ENCODE measurements at regions not wholly inside any gene's neighbourhood (a gene's known extent, or its start where the extent isn't known, plus 50 kb on each side); places are given as distances from the start of the nearest gene placed in this dataset.

DNA sequence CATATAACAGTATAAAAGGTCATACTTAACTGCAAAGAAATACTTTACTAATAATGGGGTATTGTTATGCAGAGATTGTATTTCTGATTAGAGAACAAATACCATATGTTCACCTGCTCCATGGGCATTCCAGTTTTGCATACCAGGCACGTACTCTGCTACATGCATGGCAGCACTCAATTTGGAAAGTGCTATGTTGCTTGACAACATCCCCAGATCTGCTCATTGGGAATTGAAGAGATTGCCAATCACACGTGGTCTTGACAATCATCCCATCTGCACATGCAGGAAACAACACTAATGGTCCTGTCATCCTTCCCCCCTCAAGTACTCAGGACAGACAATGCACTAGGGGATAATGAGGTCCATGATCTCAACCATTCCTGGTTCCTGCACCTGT, 63.4 kb upstream of the PDE4B start:
- Histone ChIP-seq H3K9me3 (ENCODE audit: low read length) (no peaks in the 10 kb centered on the region), H3K27me3 (ENCODE audit: low read length) (no peaks in the 10 kb centered on the region), H3K4me3 (ENCODE audit: low read length) (no peak overlapping the region), H3K9me2 (replicated peaks; ENCODE audit: insufficient read depth, low read length) (no peaks in the 10 kb centered on the region), H3K4me2 (ENCODE audit: low read depth, low read length, poor library complexity, severe bottlenecking) (no peak overlapping the region), H3K4me1 (ENCODE audit: low read length) (no peaks in the 10 kb centered on the region), H3K27ac (ENCODE audit: low read length) (no peak overlapping the region), H3K9ac (ENCODE audit: low read length) (no peak overlapping the region), H2AFZ (ENCODE audit: low read length) (no peak overlapping the region), H3K79me2 (ENCODE audit: low read length) (no peaks in the 10 kb centered on the region), H4K20me1 (ENCODE audit: insufficient read depth, low read depth, low read length) (no peaks in the 10 kb centered on the region), H3K36me3 (ENCODE audit: insufficient read depth, low read length) (no peaks in the 10 kb centered on the region)
- DNase-seq, result no peak

DNA sequence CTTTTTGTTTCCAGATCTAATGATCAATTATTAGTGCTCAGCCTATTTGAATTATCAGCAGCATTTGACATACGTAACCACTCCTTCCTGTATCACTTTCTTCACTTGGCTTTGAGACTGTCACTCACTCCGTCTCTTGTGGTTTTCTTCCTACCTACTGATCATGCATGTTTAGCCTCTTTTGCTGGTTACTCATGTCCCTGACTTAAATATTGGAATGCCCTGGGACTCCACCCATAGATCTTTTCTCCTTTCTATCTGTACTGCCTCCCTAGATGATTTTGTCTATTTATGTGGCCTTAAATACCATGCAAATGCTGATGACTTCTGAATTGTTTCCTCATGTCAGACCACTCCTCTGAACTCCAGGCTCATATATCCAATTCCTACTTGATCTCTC, 57.7 kb upstream of the PDE4B start:
- Histone ChIP-seq H2AFZ (ENCODE audit: low read length) (no peak overlapping the region), H3K27ac (ENCODE audit: low read length) (no peak overlapping the region), H3K9me3 (ENCODE audit: low read length) (no peaks in the 10 kb centered on the region), H3K9me2 (replicated peaks; ENCODE audit: insufficient read depth, low read length) (no peaks in the 10 kb centered on the region), H4K20me1 (ENCODE audit: insufficient read depth, low read depth, low read length) (no peaks in the 10 kb centered on the region), H3K79me2 (ENCODE audit: low read length) (no peaks in the 10 kb centered on the region), H3K4me3 (ENCODE audit: low read length) (no peak overlapping the region), H3K36me3 (ENCODE audit: insufficient read depth, low read length) (no peaks in the 10 kb centered on the region), H3K9ac (ENCODE audit: low read length) (no peak overlapping the region), H3K27me3 (ENCODE audit: low read length) (no peaks in the 10 kb centered on the region), H3K4me1 (ENCODE audit: low read length) (no peaks in the 10 kb centered on the region), H3K4me2 (ENCODE audit: low read depth, low read length, poor library complexity, severe bottlenecking) (no peak overlapping the region)
- no peak for DNase-seq

DNA sequence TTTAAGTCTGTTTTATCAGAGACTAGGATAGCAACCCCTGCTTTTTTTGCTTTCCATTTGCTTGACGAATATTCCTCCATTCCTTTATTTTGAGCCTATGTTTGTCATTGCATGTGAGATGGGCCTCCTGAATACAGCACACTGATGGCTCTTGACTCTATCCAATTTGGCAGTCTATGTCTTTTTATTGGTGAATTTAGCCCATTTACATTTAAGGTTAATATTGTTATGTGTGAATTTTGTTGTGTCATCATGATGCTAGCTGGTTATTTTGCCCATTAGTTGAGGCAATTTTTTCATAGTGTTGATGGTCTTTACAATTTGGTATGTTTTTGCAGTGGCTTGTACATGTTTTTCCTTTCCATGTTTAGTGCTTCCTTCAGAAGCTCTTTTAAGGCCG, 50.7 kb upstream of the PDE4B start:
- H3K27me3 ChIP-seq (ENCODE audit: low read length), result no peaks in the 10 kb centered on the region
- H3K9me2 ChIP-seq (replicated peaks; ENCODE audit: insufficient read depth, low read length), result no peaks in the 10 kb centered on the region
- no peak overlapping the region for H3K4me3 ChIP-seq (ENCODE audit: low read length)
- H2AFZ ChIP-seq (ENCODE audit: low read length), result no peak overlapping the region
- no peaks in the 10 kb centered on the region for H4K20me1 ChIP-seq (ENCODE audit: insufficient read depth, low read depth, low read length)
- no peaks in the 10 kb centered on the region for H3K36me3 ChIP-seq (ENCODE audit: insufficient read depth, low read length)
- H3K27ac ChIP-seq (ENCODE audit: low read length), result no peak overlapping the region
- no peak overlapping the region for H3K9ac ChIP-seq (ENCODE audit: low read length)
- no peak overlapping the region for H3K4me2 ChIP-seq (ENCODE audit: low read depth, low read length, poor library complexity, severe bottlenecking)
- H3K4me1 ChIP-seq (ENCODE audit: low read length), result no peaks in the 10 kb centered on the region
- H3K79me2 ChIP-seq (ENCODE audit: low read length), result no peaks in the 10 kb centered on the region
- no peaks in the 10 kb centered on the region for H3K9me3 ChIP-seq (ENCODE audit: low read length)
- DNase-seq, result no peak

Measured in Karpas-422 (cell line).